PFSK-1 (cell line): ENCODE measurements at regions not wholly inside any gene's neighbourhood (a gene's known extent, or its start where the extent isn't known, plus 50 kb on each side); places are given as distances from the start of the nearest gene placed in this dataset.

Experiments used
- FOXP2 ChIP-seq: optimal IDR thresholded peaks from 2 replicates; pipeline ENCODE3; 2011; ENCODE audit warnings: borderline replicate concordance, control low read depth, inconsistent platforms; ENCODE audit not compliant: insufficient read depth; ENCODE audit errors: extremely low read length, extremely low read depth
- POLR2AphosphoS5 ChIP-seq: IDR thresholded peaks from 2 replicates; pipeline ENCODE4 v1.6.1; 2012; ENCODE audit warnings: low read depth, mild to moderate bottlenecking, control low read depth, low read length, moderate library complexity
- REST ChIP-seq, 2 experiments: IDR thresholded peaks; 2 replicates each; pipeline versions ENCODE4 v1.6.1 to v1.8.0; 2011 to 2012; ENCODE audit warnings: low read depth in 2 of 2, low read length in 2 of 2, control low read depth in 1 of 2, inconsistent platforms in 1 of 2, mild to moderate bottlenecking in 1 of 2, moderate library complexity in 1 of 2; ENCODE audit not compliant: insufficient read depth in 1 of 2
- SIN3A ChIP-seq: IDR thresholded peaks from 2 replicates; pipeline ENCODE4 v1.6.1; 2012; ENCODE audit warnings: mild to moderate bottlenecking, low read length, moderate library complexity, borderline replicate concordance; ENCODE audit not compliant: insufficient read depth
- TAF1 ChIP-seq: IDR thresholded peaks from 2 replicates; pipeline ENCODE4 v1.6.1; 2012; ENCODE audit warnings: low read length, control low read depth, borderline replicate concordance; ENCODE audit not compliant: insufficient read depth

GRCh38 chr3:104933972-104934371, 432.7 kb upstream of the ALCAM start:
- TF ChIP-seq POLR2AphosphoS5 (no peak), REST (IDR thresholded peaks at IDR 0.05; ENCODE audit: insufficient read depth in 1 of 2, low read depth in 2 of 2, low read length in 2 of 2) (no peak), FOXP2 (no peak), SIN3A (no peak), TAF1 (no peak)

- TF ChIP-seq SIN3A (no peak), FOXP2 (no peak), TAF1 (no peak)
Measured at GRCh38 chr3:104935613-104936012, 431.1 kb upstream of the ALCAM start.

GRCh38 chr3:104939196-104939595, 427.5 kb upstream of the ALCAM start:
- TF ChIP-seq REST (IDR thresholded peaks at IDR 0.05; ENCODE audit: insufficient read depth in 1 of 2, low read depth in 2 of 2, low read length in 2 of 2) (no peak), SIN3A (no peak), TAF1 (no peak), FOXP2 (no peak), POLR2AphosphoS5 (no peak)

GRCh38 chr3:104941785-104942184, 424.9 kb upstream of the ALCAM start:
- TF ChIP-seq SIN3A (no peak), TAF1 (no peak), POLR2AphosphoS5 (no peak), FOXP2 (no peak), REST (IDR thresholded peaks at IDR 0.05; ENCODE audit: insufficient read depth in 1 of 2, low read depth in 2 of 2, low read length in 2 of 2) (no peak)

- TF ChIP-seq REST (IDR thresholded peaks at IDR 0.05; ENCODE audit: insufficient read depth in 1 of 2, low read depth in 2 of 2, low read length in 2 of 2) (no peak), TAF1 (no peak), FOXP2 (no peak), SIN3A (no peak), POLR2AphosphoS5 (no peak)
Measured at GRCh38 chr3:104943974-104944373, 422.7 kb upstream of the ALCAM start.
